ENCODE measurements at regions not wholly inside any gene's neighbourhood (a gene's known extent, or its start where the extent isn't known, plus 50 kb on each side); places are given as distances from the start of the nearest gene placed in this dataset.
A peak's percentile ranks its signal among the peaks of the same experiment; 100 is the strongest.

DNA sequence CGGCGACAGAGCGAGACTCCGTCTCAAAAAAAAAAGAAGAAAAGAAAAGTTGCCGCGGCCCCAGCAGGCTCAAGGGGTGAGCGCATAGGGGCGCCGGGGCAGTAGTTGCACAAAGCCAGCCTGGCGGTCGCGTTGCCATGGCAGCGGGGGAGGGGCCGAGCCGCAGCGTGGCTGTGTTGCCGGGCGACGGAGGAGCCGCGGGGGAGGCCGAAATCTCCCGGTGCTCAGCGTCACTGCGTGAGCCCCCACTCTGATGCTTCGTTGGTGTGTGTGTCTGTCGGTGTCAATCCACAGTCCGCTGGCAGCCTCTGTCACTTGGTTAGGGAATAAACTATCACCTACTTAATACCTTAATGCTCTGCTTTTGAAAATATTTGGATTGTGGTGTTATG is 82.9 kb upstream of the C1QTNF9B start:
- ChIA-PET POLR2A (no interaction called here), CTCF (interaction anchor here (0.9 to 1.7 kb wide), 3 partner anchors 20 to 62 kb away, joined by 3 to 4 read pairs (median 3); no protein-coding TSS in a partner anchor)
- DNase-seq (ENCODE audit: low read depth), result no peak
- Histone ChIP-seq H3K36me3 (ENCODE audit: control insufficient read depth, insufficient read depth, low read length) (no peaks in the 10 kb centered on the region), H3K27me3 (ENCODE audit: control insufficient read depth, insufficient read depth, low read length) (no peaks in the 10 kb centered on the region), H3K4me3 (ENCODE audit: low read depth, low read length) (peak overlapping the region; percentile 60)
- TF ChIP-seq, protein P1, sequence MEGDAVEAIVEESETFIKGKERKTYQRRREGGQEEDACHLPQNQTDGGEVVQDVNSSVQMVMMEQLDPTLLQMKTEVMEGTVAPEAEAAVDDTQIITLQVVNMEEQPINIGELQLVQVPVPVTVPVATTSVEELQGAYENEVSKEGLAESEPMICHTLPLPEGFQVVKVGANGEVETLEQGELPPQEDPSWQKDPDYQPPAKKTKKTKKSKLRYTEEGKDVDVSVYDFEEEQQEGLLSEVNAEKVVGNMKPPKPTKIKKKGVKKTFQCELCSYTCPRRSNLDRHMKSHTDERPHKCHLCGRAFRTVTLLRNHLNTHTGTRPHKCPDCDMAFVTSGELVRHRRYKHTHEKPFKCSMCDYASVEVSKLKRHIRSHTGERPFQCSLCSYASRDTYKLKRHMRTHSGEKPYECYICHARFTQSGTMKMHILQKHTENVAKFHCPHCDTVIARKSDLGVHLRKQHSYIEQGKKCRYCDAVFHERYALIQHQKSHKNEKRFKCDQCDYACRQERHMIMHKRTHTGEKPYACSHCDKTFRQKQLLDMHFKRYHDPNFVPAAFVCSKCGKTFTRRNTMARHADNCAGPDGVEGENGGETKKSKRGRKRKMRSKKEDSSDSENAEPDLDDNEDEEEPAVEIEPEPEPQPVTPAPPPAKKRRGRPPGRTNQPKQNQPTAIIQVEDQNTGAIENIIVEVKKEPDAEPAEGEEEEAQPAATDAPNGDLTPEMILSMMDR (IDR thresholded peaks at IDR 0.05; ENCODE audit: insufficient read depth, low read depth, low read length), result no peak

GRCh38 chr13:23983671-23984070 is 86.4 kb upstream of the C1QTNF9B start:
- no peak overlapping the region for H3K4me3 ChIP-seq (ENCODE audit: low read depth, low read length)
- TF ChIP-seq, protein P1 (IDR thresholded peaks at IDR 0.05; ENCODE audit: insufficient read depth, low read depth, low read length), result no peak
- ChIA-PET POLR2A (no interaction called here), CTCF (interaction anchor here (1.5 kb wide), 1 partner anchor 24 kb away, joined by 5 read pairs; no protein-coding TSS in a partner anchor)
- DNase-seq (ENCODE audit: low read depth), result no peak
- H3K36me3 ChIP-seq (ENCODE audit: control insufficient read depth, insufficient read depth, low read length), result no peaks in the 10 kb centered on the region
- no peaks in the 10 kb centered on the region for H3K27me3 ChIP-seq (ENCODE audit: control insufficient read depth, insufficient read depth, low read length)

GRCh38 chr13:23984546-23984945 is 87.2 kb upstream of the C1QTNF9B start:
- CTCF ChIA-PET, result interaction anchor here (0.8 to 1.5 kb wide), 2 partner anchors 24 to 235 kb away, joined by 3 to 5 read pairs; no protein-coding TSS in a partner anchor
- Histone ChIP-seq H3K27me3 (ENCODE audit: control insufficient read depth, insufficient read depth, low read length) (no peaks in the 10 kb centered on the region), H3K36me3 (ENCODE audit: control insufficient read depth, insufficient read depth, low read length) (no peaks in the 10 kb centered on the region), H3K4me3 (ENCODE audit: low read depth, low read length) (no peak overlapping the region)
- TF ChIP-seq, protein P1 (IDR thresholded peaks at IDR 0.05; ENCODE audit: insufficient read depth, low read depth, low read length), result no peak
- DNase-seq (ENCODE audit: low read depth), result no peak
- POLR2A ChIA-PET, result no interaction called here

- H3K36me3 ChIP-seq (ENCODE audit: control insufficient read depth, insufficient read depth, low read length), result no peaks in the 10 kb centered on the region
- no peak overlapping the region for H3K4me3 ChIP-seq (ENCODE audit: low read depth, low read length)
- TF ChIP-seq, protein P1 (IDR thresholded peaks at IDR 0.05; ENCODE audit: insufficient read depth, low read depth, low read length), result no peak
- H3K27me3 ChIP-seq (ENCODE audit: control insufficient read depth, insufficient read depth, low read length), result no peaks in the 10 kb centered on the region
- ChIA-PET CTCF (interaction anchor here (0.8 to 1.5 kb wide), 2 partner anchors 25 to 235 kb away, joined by 3 to 5 read pairs; no protein-coding TSS in a partner anchor), POLR2A (no interaction called here)
- no peak for DNase-seq (ENCODE audit: low read depth)
These were observed 87.8 kb upstream of the C1QTNF9B start for GRCh38 chr13:23985060-23985459.

DNA sequence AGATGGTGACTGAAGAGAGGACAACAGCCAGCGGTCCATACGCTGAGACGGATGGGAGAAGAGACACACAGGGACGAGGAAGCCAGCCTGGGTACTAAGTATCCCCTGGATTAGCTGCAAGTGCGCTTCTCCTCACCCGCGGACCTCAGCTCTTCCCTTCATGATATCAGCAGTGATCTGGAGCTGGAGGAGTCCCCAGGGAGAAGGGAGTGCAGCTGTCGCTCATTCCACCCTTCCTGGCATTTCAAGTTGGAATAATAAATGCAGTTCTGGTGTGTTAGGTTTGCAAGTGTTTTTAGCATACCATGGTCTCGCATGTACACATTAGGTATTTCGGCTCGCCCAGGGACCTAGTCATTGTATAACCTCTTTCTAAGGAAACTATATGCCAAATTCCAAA is 88.5 kb upstream of the C1QTNF9B start:
- TF ChIP-seq, protein P1 (IDR thresholded peaks at IDR 0.05; ENCODE audit: insufficient read depth, low read depth, low read length), result no peak
- ChIA-PET POLR2A (no interaction called here), CTCF (no interaction called here)
- no peak overlapping the region for H3K4me3 ChIP-seq (ENCODE audit: low read depth, low read length)
- no peaks in the 10 kb centered on the region for H3K36me3 ChIP-seq (ENCODE audit: control insufficient read depth, insufficient read depth, low read length)
- no peaks in the 10 kb centered on the region for H3K27me3 ChIP-seq (ENCODE audit: control insufficient read depth, insufficient read depth, low read length)
- no peak for DNase-seq (ENCODE audit: low read depth)

Data from BJ (cell line).